Naive thymus-derived CD4-positive, alpha-beta T cell (primary cell): ENCODE measurements at regions not wholly inside any gene's neighbourhood (a gene's known extent, or its start where the extent isn't known, plus 50 kb on each side); places are given as distances from the start of the nearest gene placed in this dataset.

ENCODE experiments used
- ATAC-seq: fragments of 150-1000 bp; cut with Tn5 transposase; 2 replicates; pipeline ENCODE4 v1.10.0; 2021; ENCODE audit warnings: mild to moderate bottlenecking, moderate library complexity
- CTCF ChIA-PET: fragments of 350-600 bp; sonication (Branson Sonifier 250); formaldehyde crosslinking; loops from one replicate; lab custom pipeline; 2021; ENCODE audit warnings: antibody characterized with exemption; lab: Charles Lee
- POLR2A ChIA-PET: fragments of 350-600 bp; sonication (Branson Sonifier 250); formaldehyde crosslinking; loops from one replicate; lab custom pipeline; 2021; ENCODE audit warnings: antibody characterized with exemption, inconsistent platforms; lab: Charles Lee
- DNase-seq, 9 donors: peaks; one replicate each; pipeline versions ENCODE4 v3.0.0 to v3.0.0-alpha.2; 2020 to 2022; ENCODE audit warnings: mixed read lengths in 1 of 9
- H3K27ac ChIP-seq: one replicate; pipeline ENCODE4 v1.7.0; 2013; ENCODE audit warnings: mild to moderate bottlenecking, low read depth, low read length, moderate library complexity
- H3K27me3 ChIP-seq, 2 donors: one replicate each; pipeline ENCODE4 v1.7.0; 2013; ENCODE audit warnings: low read length in 2 of 2, mild to moderate bottlenecking in 2 of 2, moderate library complexity in 2 of 2; ENCODE audit not compliant: control insufficient read depth in 2 of 2, insufficient read depth in 2 of 2
- H3K36me3 ChIP-seq, 3 experiments: 1 replicate in 2 of 3; 2 replicates in 1 of 3; pipeline ENCODE4 v1.7.0; 2013; ENCODE audit warnings: low read length in 3 of 3, mild to moderate bottlenecking in 3 of 3, moderate library complexity in 1 of 3; ENCODE audit not compliant: insufficient read depth in 3 of 3, control insufficient read depth in 2 of 3
- H3K4me1 ChIP-seq, 2 donors: one replicate each; pipeline ENCODE4 v1.7.0; 2013; ENCODE audit warnings: low read length in 2 of 2, mild to moderate bottlenecking in 2 of 2, moderate library complexity in 1 of 2; ENCODE audit not compliant: control insufficient read depth in 2 of 2, insufficient read depth in 2 of 2
- H3K4me3 ChIP-seq: 2 replicates; pipeline ENCODE4 v1.7.0; 2013; ENCODE audit warnings: mild to moderate bottlenecking, low read length
- H3K9me3 ChIP-seq, 3 experiments: 1 replicate in 2 of 3; 2 replicates in 1 of 3; pipeline ENCODE4 v1.7.0; 2013; ENCODE audit warnings: low read length in 3 of 3; ENCODE audit not compliant: control insufficient read depth in 2 of 3
- H3K27ac Mint-ChIP-seq, 9 donors: one replicate each; pipeline ENCODE4 v1.8.0; 2020 to 2022; ENCODE audit warnings: mixed read lengths in 9 of 9, mild to moderate bottlenecking in 8 of 9, moderate library complexity in 5 of 9, inconsistent platforms in 2 of 9
- H3K27me3 Mint-ChIP-seq, 5 donors: one replicate each; pipeline ENCODE4 v1.8.0; 2021 to 2022; ENCODE audit warnings: mixed read lengths in 5 of 5, mild to moderate bottlenecking in 1 of 5
- H3K36me3 Mint-ChIP-seq, 5 donors: one replicate each; pipeline ENCODE4 v1.8.0; 2020 to 2022; ENCODE audit warnings: mixed read lengths in 5 of 5, mild to moderate bottlenecking in 3 of 5, inconsistent platforms in 1 of 5
- H3K4me1 Mint-ChIP-seq, 7 donors: one replicate each; pipeline ENCODE4 v1.8.0; 2020 to 2022; ENCODE audit warnings: mixed read lengths in 7 of 7, mild to moderate bottlenecking in 3 of 7, inconsistent platforms in 1 of 7
- H3K4me3 Mint-ChIP-seq, 10 donors: one replicate each; pipeline ENCODE4 v1.8.0; 2020 to 2022; ENCODE audit warnings: mild to moderate bottlenecking in 10 of 10, mixed read lengths in 10 of 10, moderate library complexity in 6 of 10, inconsistent platforms in 2 of 10
- H3K9me3 Mint-ChIP-seq, 11 donors: one replicate each; pipeline ENCODE4 v1.8.0; 2020 to 2022; ENCODE audit warnings: mixed read lengths in 11 of 11, mild to moderate bottlenecking in 4 of 11, inconsistent platforms in 1 of 11, moderate library complexity in 1 of 11
- intact Hi-C, 2 donors: fragments of 100-400 bp; cut with micrococcal nuclease; formaldehyde crosslinking; loops; one replicate each; pipeline ENCODE4 v1.15.1; 2023

GRCh38 chr15:29529043-29529442, 259.4 kb upstream of the NSMCE3 start:
- Histone ChIP-seq H3K27me3 (no peaks in the 10 kb centered on the region), H3K36me3 (no peaks in the 10 kb centered on the region), H3K4me3 (no peak overlapping the region), H3K9me3 (no peaks in the 10 kb centered on the region), H3K4me1 (no peaks in the 10 kb centered on the region), H3K27ac (no peak overlapping the region)
- ChIA-PET CTCF (no interaction called here), POLR2A (no interaction called here)
- Mint-ChIP-seq H3K27me3 (peaks cover 0 to 22% (median 6%) of the 10 kb centered on the region in 5 donors), H3K9me3 (peaks cover 0 to 1% (median 0%) of the 10 kb centered on the region in 11 donors), H3K27ac (no peak overlapping the region), H3K36me3 (no peaks in the 10 kb centered on the region), H3K4me1 (peaks cover 0 to 4% (median 0%) of the 10 kb centered on the region in 7 donors), H3K4me3 (no peak overlapping the region)
- no peak for ATAC-seq
- no peak for DNase-seq
- intact Hi-C loops, result no loop called here

- no peaks in the 10 kb centered on the region for H3K4me1 ChIP-seq
- Mint-ChIP-seq H3K27me3 (peaks cover 0 to 22% (median 6%) of the 10 kb centered on the region in 5 donors), H3K36me3 (no peaks in the 10 kb centered on the region), H3K9me3 (peaks cover 0 to 1% (median 0%) of the 10 kb centered on the region in 11 donors), H3K27ac (no peak overlapping the region), H3K4me3 (no peak overlapping the region), H3K4me1 (peaks cover 0 to 4% (median 0%) of the 10 kb centered on the region in 7 donors)
- ATAC-seq, result no peak
- no peak overlapping the region for H3K27ac ChIP-seq
- intact Hi-C loops, result no loop called here
- no peak for DNase-seq
- H3K9me3 ChIP-seq, result no peaks in the 10 kb centered on the region
- no peaks in the 10 kb centered on the region for H3K36me3 ChIP-seq
- CTCF ChIA-PET, result interaction anchor here (0.6 kb wide), 1 partner anchor 163 kb away, joined by 3 read pairs; no protein-coding TSS in a partner anchor
- H3K4me3 ChIP-seq, result no peak overlapping the region
- no peaks in the 10 kb centered on the region for H3K27me3 ChIP-seq
- POLR2A ChIA-PET, result interaction anchor here (0.7 kb wide), 1 partner anchor 202 kb away, joined by 3 read pairs; no protein-coding TSS in a partner anchor
Observed at GRCh38 chr15:29528276-29528675, 258.7 kb upstream of the NSMCE3 start.

GRCh38 chr15:29526802-29527201, 257.2 kb upstream of the NSMCE3 start:
- H3K27ac ChIP-seq, result no peak overlapping the region
- Mint-ChIP-seq H3K4me1 (peaks cover 0 to 4% (median 0%) of the 10 kb centered on the region in 7 donors), H3K27ac (peak overlapping the region in 1 of 9 donors; percentile 50), H3K9me3 (peaks cover 0 to 1% (median 0%) of the 10 kb centered on the region in 11 donors), H3K4me3 (peak overlapping the region in 1 of 10 donors; percentile 22), H3K36me3 (no peaks in the 10 kb centered on the region), H3K27me3 (peaks cover 0 to 34% (median 6%) of the 10 kb centered on the region in 5 donors)
- ChIA-PET POLR2A (no interaction called here), CTCF (no interaction called here)
- no peaks in the 10 kb centered on the region for H3K36me3 ChIP-seq
- no peaks in the 10 kb centered on the region for H3K27me3 ChIP-seq
- DNase-seq, result no peak
- H3K9me3 ChIP-seq, result no peaks in the 10 kb centered on the region
- no peaks in the 10 kb centered on the region for H3K4me1 ChIP-seq
- ATAC-seq, result no peak
- intact Hi-C loops, result no loop called here
- no peak overlapping the region for H3K4me3 ChIP-seq

GRCh38 chr15:29522373-29523276, 253.0 kb upstream of the NSMCE3 start:
- Histone ChIP-seq H3K27me3 (no peaks in the 10 kb centered on the region), H3K4me3 (no peak overlapping the region), H3K36me3 (no peaks in the 10 kb centered on the region), H3K4me1 (no peaks in the 10 kb centered on the region), H3K9me3 (no peaks in the 10 kb centered on the region), H3K27ac (no peak overlapping the region)
- Mint-ChIP-seq H3K9me3 (peaks cover 2 to 25% (median 10%) of the 10 kb centered on the region in 11 donors), H3K36me3 (peaks cover 0 to 5% (median 0%) of the 10 kb centered on the region in 5 donors), H3K4me3 (no peak overlapping the region), H3K27me3 (peaks cover 0 to 23% (median 14%) of the 10 kb centered on the region in 5 donors), H3K27ac (no peak overlapping the region), H3K4me1 (peaks cover 0 to 4% (median 0%) of the 10 kb centered on the region in 7 donors)
- ATAC-seq (no peak), DNase-seq (no peak)
- ChIA-PET POLR2A (no interaction called here), CTCF (no interaction called here)
- intact Hi-C loops, result no loop called here

- Histone ChIP-seq H3K9me3 (no peaks in the 10 kb centered on the region), H3K36me3 (no peaks in the 10 kb centered on the region), H3K27ac (no peak overlapping the region), H3K4me3 (no peak overlapping the region), H3K4me1 (no peaks in the 10 kb centered on the region), H3K27me3 (no peaks in the 10 kb centered on the region)
- Mint-ChIP-seq H3K27me3 (peaks cover 0 to 42% (median 17%) of the 10 kb centered on the region in 5 donors), H3K4me3 (no peak overlapping the region), H3K4me1 (no peaks in the 10 kb centered on the region), H3K27ac (no peak overlapping the region), H3K9me3 (peaks cover 6 to 34% (median 12%) of the 10 kb centered on the region in 11 donors), H3K36me3 (peaks cover 0 to 5% (median 0%) of the 10 kb centered on the region in 5 donors)
- ChIA-PET POLR2A (no interaction called here), CTCF (no interaction called here)
- intact Hi-C loops, result no loop called here
- ATAC-seq, result no peak
- no peak for DNase-seq
Observed at GRCh38 chr15:29518442-29518841, 248.8 kb upstream of the NSMCE3 start.

GRCh38 chr15:29517829-29518228, 248.2 kb upstream of the NSMCE3 start:
- Mint-ChIP-seq H3K36me3 (peaks cover 0 to 5% (median 0%) of the 10 kb centered on the region in 5 donors), H3K27me3 (peaks cover 0 to 38% (median 13%) of the 10 kb centered on the region in 5 donors), H3K4me3 (no peak overlapping the region), H3K4me1 (no peaks in the 10 kb centered on the region), H3K9me3 (peaks cover 6 to 34% (median 12%) of the 10 kb centered on the region in 11 donors), H3K27ac (no peak overlapping the region)
- ChIA-PET CTCF (no interaction called here), POLR2A (no interaction called here)
- no peak for ATAC-seq
- Histone ChIP-seq H3K27ac (no peak overlapping the region), H3K4me3 (no peak overlapping the region), H3K27me3 (no peaks in the 10 kb centered on the region), H3K4me1 (no peaks in the 10 kb centered on the region), H3K36me3 (no peaks in the 10 kb centered on the region), H3K9me3 (no peaks in the 10 kb centered on the region)
- DNase-seq, result no peak
- intact Hi-C loops, result no loop called here
